ENCODE measurements at regions not wholly inside any gene's neighbourhood (a gene's known extent, or its start where the extent isn't known, plus 50 kb on each side); places are given as distances from the start of the nearest gene placed in this dataset.

GRCh38 chr9:20138841-20139240 lies 350.0 kb upstream of the SLC24A2 start:
- Histone ChIP-seq H3K9ac (ENCODE audit: extremely low read depth, low read length, poor library complexity, severe bottlenecking) (no peak overlapping the region), H3K27me3 (ENCODE audit: control insufficient read depth, insufficient read depth, low read length, poor library complexity, severe bottlenecking) (no peaks in the 10 kb centered on the region), H3K4me1 (ENCODE audit: control insufficient read depth, insufficient read depth, low read length) (no peaks in the 10 kb centered on the region), H3K27ac (ENCODE audit: low read depth, low read length) (no peak overlapping the region), H3K36me3 (ENCODE audit: control insufficient read depth, insufficient read depth, low read length) (no peaks in the 10 kb centered on the region), H3K9me3 (ENCODE audit: control insufficient read depth, low read length) (no peaks in the 10 kb centered on the region), H3K4me3 (ENCODE audit: low read length) (no peak overlapping the region)
- DNase-seq, result no peak
- Mint-ChIP-seq H3K36me3 (ENCODE audit: low read depth) (no peaks in the 10 kb centered on the region), H3K4me3 (no peak overlapping the region), H3K4me1 (no peaks in the 10 kb centered on the region), H3K9me3 (no peaks in the 10 kb centered on the region), H3K27me3 (ENCODE audit: insufficient read depth) (no peaks in the 10 kb centered on the region), H3K27ac (no peak overlapping the region)
- TF ChIP-seq CTCF (conservative IDR thresholded peaks at IDR 0.05), result no peak
- 93 to 100% methylated on average over 1 to 4 of the region's 4 CpGs for WGBS, 2 experiments (ENCODE audit: insufficient coverage in 1 of 2, insufficient read length in 1 of 2)

- Histone ChIP-seq H3K9ac (ENCODE audit: extremely low read depth, low read length, poor library complexity, severe bottlenecking) (no peak overlapping the region), H3K4me3 (ENCODE audit: low read length) (no peak overlapping the region), H3K4me1 (ENCODE audit: control insufficient read depth, insufficient read depth, low read length) (no peaks in the 10 kb centered on the region), H3K27me3 (ENCODE audit: control insufficient read depth, insufficient read depth, low read length, poor library complexity, severe bottlenecking) (no peaks in the 10 kb centered on the region), H3K27ac (ENCODE audit: low read depth, low read length) (no peak overlapping the region), H3K36me3 (ENCODE audit: control insufficient read depth, insufficient read depth, low read length) (no peaks in the 10 kb centered on the region), H3K9me3 (ENCODE audit: control insufficient read depth, low read length) (no peaks in the 10 kb centered on the region)
- Mint-ChIP-seq H3K9me3 (no peaks in the 10 kb centered on the region), H3K36me3 (ENCODE audit: low read depth) (no peaks in the 10 kb centered on the region), H3K27ac (no peak overlapping the region), H3K4me3 (no peak overlapping the region), H3K27me3 (ENCODE audit: insufficient read depth) (no peaks in the 10 kb centered on the region), H3K4me1 (no peaks in the 10 kb centered on the region)
- no peak for DNase-seq
- TF ChIP-seq CTCF (conservative IDR thresholded peaks at IDR 0.05), result no peak
These were observed 349.3 kb upstream of the SLC24A2 start for GRCh38 chr9:20138116-20138515.

- no peak for DNase-seq
- H3K4me1 ChIP-seq (ENCODE audit: control insufficient read depth, insufficient read depth, low read length), result no peaks in the 10 kb centered on the region
- no peak overlapping the region for H3K27ac Mint-ChIP-seq
- H3K36me3 ChIP-seq (ENCODE audit: control insufficient read depth, insufficient read depth, low read length), result no peaks in the 10 kb centered on the region
- no peaks in the 10 kb centered on the region for H3K9me3 Mint-ChIP-seq
- H3K9me3 ChIP-seq (ENCODE audit: control insufficient read depth, low read length), result no peaks in the 10 kb centered on the region
- no peak for TF ChIP-seq CTCF (conservative IDR thresholded peaks at IDR 0.05)
- no peaks in the 10 kb centered on the region for H3K27me3 Mint-ChIP-seq (ENCODE audit: insufficient read depth)
- H3K4me1 Mint-ChIP-seq, result no peaks in the 10 kb centered on the region
- no peak overlapping the region for H3K27ac ChIP-seq (ENCODE audit: low read depth, low read length)
- H3K27me3 ChIP-seq (ENCODE audit: control insufficient read depth, insufficient read depth, low read length, poor library complexity, severe bottlenecking), result no peaks in the 10 kb centered on the region
- H3K9ac ChIP-seq (ENCODE audit: extremely low read depth, low read length, poor library complexity, severe bottlenecking), result no peak overlapping the region
- no peaks in the 10 kb centered on the region for H3K36me3 Mint-ChIP-seq (ENCODE audit: low read depth)
- 85 to 100% methylated on average over 1 of the region's 1 CpG for WGBS, 2 experiments (ENCODE audit: insufficient coverage in 1 of 2, insufficient read length in 1 of 2)
- no peak overlapping the region for H3K4me3 Mint-ChIP-seq
- H3K4me3 ChIP-seq (ENCODE audit: low read length), result no peak overlapping the region
These were observed 348.6 kb upstream of the SLC24A2 start for GRCh38 chr9:20137425-20137824.

Measured in endodermal cell (in vitro differentiated cells).